Retinal pigment epithelial cell (primary cell): ENCODE measurements at regions not wholly inside any gene's neighbourhood (a gene's known extent, or its start where the extent isn't known, plus 50 kb on each side); places are given as distances from the start of the nearest gene placed in this dataset.
A peak's percentile ranks its signal among the peaks of the same experiment; 100 is the strongest.
"Not testable (repeated sequence)": the region's sequence is repeated elsewhere in the genome, so short reads cannot be mapped to it uniquely, and the experiment has no call there.

ENCODE experiments used
- DNase-seq: peaks from one replicate; pipeline ENCODE4 v3.0.0-alpha.2; 2010; ENCODE audit warnings: low read depth
- H3K4me3 ChIP-seq: 2 replicates; pipeline ENCODE4 v1.5.1; 2011; ENCODE audit warnings: mild to moderate bottlenecking, low read length, control low read depth, moderate library complexity
- TF ChIP-seq, protein P1 (sequence below): conservative IDR thresholded peaks from 2 replicates; pipeline ENCODE4 v1.5.1; 2011; ENCODE audit warnings: low read depth, low read length, control low read depth, inconsistent platforms

DNA sequence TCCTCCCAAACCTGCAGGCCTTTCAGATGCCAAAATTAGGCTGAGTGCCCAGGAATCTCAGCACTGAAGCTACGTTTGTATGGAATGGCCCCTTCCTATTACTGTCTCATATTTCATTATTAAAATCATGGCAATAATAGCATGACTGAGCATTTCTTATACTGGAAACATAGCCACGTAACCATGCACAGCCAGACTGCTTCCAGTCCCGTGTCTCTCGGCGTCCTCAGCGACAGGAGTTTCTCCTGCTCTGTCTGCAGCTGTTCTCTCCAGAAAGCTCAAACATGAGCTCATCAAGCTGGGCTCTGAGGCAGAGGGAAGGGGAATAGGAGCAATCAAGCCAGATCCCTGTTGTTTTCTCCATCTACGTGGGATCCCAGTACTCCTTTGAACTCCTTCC lies 104.0 kb downstream of the CDC7 start:
- H3K4me3 ChIP-seq, result no peak overlapping the region
- TF ChIP-seq, protein P1, sequence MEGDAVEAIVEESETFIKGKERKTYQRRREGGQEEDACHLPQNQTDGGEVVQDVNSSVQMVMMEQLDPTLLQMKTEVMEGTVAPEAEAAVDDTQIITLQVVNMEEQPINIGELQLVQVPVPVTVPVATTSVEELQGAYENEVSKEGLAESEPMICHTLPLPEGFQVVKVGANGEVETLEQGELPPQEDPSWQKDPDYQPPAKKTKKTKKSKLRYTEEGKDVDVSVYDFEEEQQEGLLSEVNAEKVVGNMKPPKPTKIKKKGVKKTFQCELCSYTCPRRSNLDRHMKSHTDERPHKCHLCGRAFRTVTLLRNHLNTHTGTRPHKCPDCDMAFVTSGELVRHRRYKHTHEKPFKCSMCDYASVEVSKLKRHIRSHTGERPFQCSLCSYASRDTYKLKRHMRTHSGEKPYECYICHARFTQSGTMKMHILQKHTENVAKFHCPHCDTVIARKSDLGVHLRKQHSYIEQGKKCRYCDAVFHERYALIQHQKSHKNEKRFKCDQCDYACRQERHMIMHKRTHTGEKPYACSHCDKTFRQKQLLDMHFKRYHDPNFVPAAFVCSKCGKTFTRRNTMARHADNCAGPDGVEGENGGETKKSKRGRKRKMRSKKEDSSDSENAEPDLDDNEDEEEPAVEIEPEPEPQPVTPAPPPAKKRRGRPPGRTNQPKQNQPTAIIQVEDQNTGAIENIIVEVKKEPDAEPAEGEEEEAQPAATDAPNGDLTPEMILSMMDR, result no peak
- DNase-seq, result no peak

GRCh38 chr1:91605566-91605965 lies 104.9 kb downstream of the CDC7 start:
- no peak overlapping the region for H3K4me3 ChIP-seq
- no peak for DNase-seq
- TF ChIP-seq, protein P1, result no peak

DNA sequence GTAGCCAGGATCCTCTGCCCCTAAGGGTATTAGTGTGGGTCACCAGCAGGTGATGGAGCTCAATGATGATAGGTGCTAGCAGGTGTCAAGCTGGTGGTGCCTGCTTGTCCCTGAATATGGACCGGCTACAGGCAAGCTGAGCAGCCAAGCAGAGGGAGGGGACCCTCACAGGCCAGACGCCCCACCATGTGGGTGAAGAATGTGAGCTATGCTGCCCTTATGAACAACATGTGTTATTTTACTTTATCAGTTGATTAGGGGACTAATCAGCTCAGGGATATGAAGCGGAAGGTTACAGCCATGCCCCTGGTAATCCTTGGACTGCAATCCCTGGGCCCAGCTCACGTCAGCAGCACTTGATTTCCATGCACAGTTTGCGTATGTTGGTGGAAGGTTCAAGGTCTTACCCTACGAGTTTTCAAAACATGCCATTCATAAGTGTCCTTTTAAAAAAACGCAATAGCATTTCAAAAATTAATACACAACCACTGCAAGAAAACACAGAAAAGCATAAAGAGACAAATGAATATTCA lies 106.0 kb downstream of the CDC7 start:
- DNase-seq, result peak; percentile 95

DNA sequence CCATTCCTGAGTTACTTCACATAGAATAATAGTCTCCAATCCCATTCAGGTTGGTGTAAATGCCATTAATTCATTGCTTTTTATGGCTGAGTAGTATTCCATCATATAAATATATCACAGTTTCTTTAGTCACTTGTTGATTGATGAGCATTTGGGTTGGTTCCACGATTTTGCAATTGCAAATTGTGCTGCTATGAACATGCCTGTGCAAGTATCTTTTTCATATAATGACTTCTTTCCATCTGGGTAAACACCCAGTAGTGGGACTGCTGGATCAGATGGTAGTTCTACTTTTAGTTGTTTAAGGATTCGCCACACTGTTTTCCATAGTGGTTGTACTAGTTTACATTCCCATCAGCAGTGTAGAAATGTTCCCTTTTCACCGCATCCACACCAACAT lies 107.0 kb downstream of the CDC7 start:
- not testable (repeated sequence) for DNase-seq

More for the DNA sequence above, 106.0 kb downstream of the CDC7 start:
- TF ChIP-seq, protein P1, result no peak
- H3K4me3 ChIP-seq, result no peak overlapping the region

GRCh38 chr1:91608876-91609275 lies 108.2 kb downstream of the CDC7 start:
- DNase-seq, result no peak
- H3K4me3 ChIP-seq, result no peak overlapping the region
- TF ChIP-seq, protein P1, result no peak

More for the DNA sequence above, 107.0 kb downstream of the CDC7 start:
- H3K4me3 ChIP-seq, result not testable (repeated sequence)

DNA sequence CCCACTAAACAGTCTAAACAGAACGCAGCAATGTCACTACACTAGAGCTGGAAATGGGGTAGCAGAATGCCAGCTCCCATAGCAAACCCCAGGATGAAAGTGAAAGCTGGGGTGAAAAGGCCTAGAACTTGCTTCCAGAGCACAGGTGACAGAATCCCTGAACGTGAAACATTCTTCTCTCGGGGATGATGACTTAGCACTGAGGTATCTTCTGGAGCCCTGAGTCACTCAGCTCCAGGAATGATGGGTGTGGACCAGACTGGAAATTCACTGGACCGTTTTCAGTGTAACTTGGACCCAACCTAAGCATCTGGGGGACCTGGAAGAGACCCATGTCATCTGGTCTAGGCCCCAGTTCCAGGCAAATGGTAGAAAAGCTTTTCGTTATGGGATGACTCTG lies 108.9 kb downstream of the CDC7 start:
- no peak for DNase-seq
- TF ChIP-seq, protein P1, result no peak
- no peak overlapping the region for H3K4me3 ChIP-seq

DNA sequence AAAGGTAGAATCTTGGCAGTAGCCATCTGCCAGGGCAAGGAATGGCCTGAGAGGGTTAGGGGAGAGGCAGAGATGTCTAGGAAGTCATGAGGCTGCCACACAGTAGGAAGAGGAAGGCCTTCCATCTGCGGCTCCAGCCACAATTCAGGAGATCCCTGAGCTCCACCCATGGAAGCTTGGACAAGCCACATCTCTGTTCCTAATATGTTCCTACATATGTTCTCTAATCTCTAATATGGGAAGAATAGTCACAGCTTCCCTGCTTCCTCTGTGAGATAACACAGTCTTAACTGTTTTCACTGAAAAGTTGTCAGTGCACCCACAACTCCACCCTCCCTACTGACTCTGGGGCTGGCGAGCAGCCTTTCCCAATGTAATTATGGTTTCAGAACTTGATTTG lies 109.5 kb downstream of the CDC7 start:
- TF ChIP-seq, protein P1, result no peak
- no peak overlapping the region for H3K4me3 ChIP-seq
- DNase-seq, result no peak

DNA sequence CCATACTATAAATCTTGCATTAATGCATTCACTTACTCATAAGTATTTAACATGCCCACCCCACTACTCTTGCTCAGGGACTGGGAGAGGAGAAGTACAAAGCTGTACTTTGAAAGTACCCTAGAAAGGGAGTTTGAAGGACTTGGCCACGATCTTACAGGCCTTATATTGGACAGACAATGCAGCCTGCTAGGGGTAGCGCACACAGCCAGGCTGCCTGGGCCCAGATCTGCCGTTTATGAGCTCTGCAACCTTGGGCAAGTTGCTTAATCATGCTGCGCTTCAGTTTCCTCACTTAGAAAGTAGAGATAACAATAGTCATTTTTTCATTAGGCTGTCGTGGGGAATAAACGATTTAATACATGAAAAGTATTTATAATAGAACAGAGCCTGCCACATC lies 110.1 kb downstream of the CDC7 start:
- TF ChIP-seq, protein P1, result no peak
- no peak for DNase-seq

More for the DNA sequence above, 110.1 kb downstream of the CDC7 start:
- H3K4me3 ChIP-seq, result no peak overlapping the region
